Endothelial cell of umbilical vein (primary cell): ENCODE measurements at regions not wholly inside any gene's neighbourhood (a gene's known extent, or its start where the extent isn't known, plus 50 kb on each side); places are given as distances from the start of the nearest gene placed in this dataset.

ENCODE experiments used
- BruUV-seq: library from RNA; stranded (reverse); fragments of 400-500 nt; replicated peaks from 2 replicates; lab custom pipeline; 2021; lab: Mats Ljungman, UMichigan
- CTCF ChIA-PET: fragments of 300-600, 350-600 bp; sonication (Branson Sonifier 250); formaldehyde crosslinking; loops from one replicate; lab custom pipeline; 2021; ENCODE audit warnings: antibody characterized with exemption, inconsistent platforms; lab: Charles Lee
- POLR2A ChIA-PET: fragments of 300-600, 350-600 bp; sonication (Branson Sonifier 250); formaldehyde crosslinking; loops from one replicate; lab custom pipeline; 2021; ENCODE audit warnings: antibody characterized with exemption, inconsistent platforms; lab: Charles Lee
- DNase-seq: peaks from one replicate; pipeline ENCODE4 v3.0.0-alpha.2; 2011; ENCODE audit warnings: low read depth, low spot score
- FAIRE-seq: peaks from 2 replicates; lab custom pipeline; 2011; peaks lifted over from hg19 to GRCh38; lab: Jason Lieb, UNC
- H2AFZ ChIP-seq: 2 replicates; pipeline ENCODE4 v1.6.0; 2012; ENCODE audit warnings: low read depth, low read length, control low read depth, inconsistent platforms
- H3K27ac ChIP-seq: 2 replicates; pipeline ENCODE4 v1.5.1; 2011; ENCODE audit warnings: low read depth, mild to moderate bottlenecking, control low read depth, low read length, moderate library complexity; ENCODE audit not compliant: insufficient read depth
- H3K27me3 ChIP-seq, 2 experiments: 2 replicates each; pipeline versions ENCODE4 v1.6.0 to v1.6.1; 2011; ENCODE audit warnings: low read length in 2 of 2, mixed read lengths in 1 of 2; ENCODE audit not compliant: control insufficient read depth in 2 of 2, insufficient read depth in 2 of 2
- H3K36me3 ChIP-seq, 2 experiments: 2 replicates in 1 of 2; 3 replicates in 1 of 2; pipeline ENCODE4 v1.5.1; 2011; ENCODE audit warnings: low read length in 2 of 2, mild to moderate bottlenecking in 1 of 2, moderate library complexity in 1 of 2; ENCODE audit not compliant: control insufficient read depth in 2 of 2, insufficient read depth in 2 of 2; ENCODE audit errors: extremely low read depth in 1 of 2
- H3K4me1 ChIP-seq: 3 replicates; pipeline ENCODE4 v1.5.1; 2011; ENCODE audit warnings: mild to moderate bottlenecking, low read length; ENCODE audit not compliant: control insufficient read depth, insufficient read depth; ENCODE audit errors: extremely low read depth
- H3K4me2 ChIP-seq: 2 replicates; pipeline ENCODE4 v1.6.1; 2011; ENCODE audit warnings: low read length, control low read depth, mixed read lengths; ENCODE audit not compliant: insufficient read depth
- H3K4me3 ChIP-seq, 3 experiments: fragments of 200-600 bp in 1 of 3; sonication (generic), shearing (Covaris generic) in 1 of 3; replicated peaks in 1 of 3; 2 replicates each; pipeline ENCODE4 v1.5.1; 2011 to 2016; ENCODE audit warnings: control low read depth in 3 of 3, low read length in 3 of 3, mild to moderate bottlenecking in 2 of 3, inconsistent platforms in 1 of 3, low read depth in 1 of 3, moderate library complexity in 1 of 3; ENCODE audit not compliant: insufficient read depth in 1 of 3
- H3K79me2 ChIP-seq: 2 replicates; pipeline ENCODE4 v1.6.0; 2012; ENCODE audit warnings: low read length, inconsistent platforms; ENCODE audit not compliant: control insufficient read depth, insufficient read depth
- H3K9ac ChIP-seq: replicated peaks from 2 replicates; pipeline ENCODE3; 2011; ENCODE audit warnings: low read length, control low read depth; ENCODE audit not compliant: insufficient read depth; ENCODE audit errors: extremely low read depth
- H3K9me1 ChIP-seq: replicated peaks from 3 replicates; pipeline ENCODE4 v1.6.0; 2011; ENCODE audit warnings: mild to moderate bottlenecking, low read length; ENCODE audit not compliant: control insufficient read depth, insufficient read depth; ENCODE audit errors: extremely low read depth
- H3K9me3 ChIP-seq: replicated peaks from 2 replicates; pipeline ENCODE4 v1.5.1; 2012; ENCODE audit warnings: low read length, inconsistent platforms; ENCODE audit not compliant: control insufficient read depth, insufficient read depth
- H4K20me1 ChIP-seq: replicated peaks from 2 replicates; pipeline ENCODE3; 2011; ENCODE audit warnings: mild to moderate bottlenecking, low read length; ENCODE audit not compliant: control insufficient read depth, insufficient read depth; ENCODE audit errors: extremely low read depth
- CTCF ChIP-seq, 2 donors: IDR thresholded peaks; 1 replicate in 1 of 2; 2 replicates in 1 of 2; pipeline ENCODE4 v1.5.1; 2011; ENCODE audit warnings: low read length in 2 of 2, mild to moderate bottlenecking in 2 of 2, moderate library complexity in 2 of 2, control low read depth in 1 of 2, inconsistent platforms in 1 of 2, low read depth in 1 of 2; ENCODE audit not compliant: insufficient read depth in 1 of 2; ENCODE audit errors: extremely low read depth in 1 of 2
- EZH2 ChIP-seq: IDR thresholded peaks from 2 replicates; pipeline ENCODE4 v1.6.1; 2012; ENCODE audit warnings: borderline replicate concordance, low read depth, mild to moderate bottlenecking, moderate library complexity, low read length, inconsistent platforms; ENCODE audit not compliant: severe bottlenecking
- FOS ChIP-seq: IDR thresholded peaks from 2 replicates; pipeline ENCODE4 v1.6.1; 2011; ENCODE audit warnings: mild to moderate bottlenecking, low read length, moderate library complexity, borderline replicate concordance; ENCODE audit not compliant: insufficient read depth
- GATA2 ChIP-seq: IDR thresholded peaks from 2 replicates; pipeline ENCODE4 v1.7.0; 2011; ENCODE audit warnings: low read depth, mild to moderate bottlenecking, moderate library complexity, mixed read lengths, low read length; ENCODE audit not compliant: insufficient read length, insufficient read depth
- JUN ChIP-seq: IDR thresholded peaks from 2 replicates; pipeline ENCODE4 v1.6.1; 2011; ENCODE audit warnings: borderline replicate concordance, low read depth; ENCODE audit not compliant: insufficient read length, insufficient read depth
- MYC ChIP-seq: IDR thresholded peaks from one replicate; pipeline ENCODE4 v1.6.1; 2011; ENCODE audit warnings: mild to moderate bottlenecking, low read depth, low read length
- POLR2A ChIP-seq: IDR thresholded peaks from 2 replicates; pipeline ENCODE4 v1.6.1; 2012; ENCODE audit warnings: low read depth, mild to moderate bottlenecking, control low read depth, low read length
- POLR2AphosphoS5 ChIP-seq: IDR thresholded peaks from 2 replicates; pipeline ENCODE4 v1.6.1; 2012; ENCODE audit warnings: low read depth, mild to moderate bottlenecking, control low read depth, low read length, moderate library complexity; ENCODE audit not compliant: insufficient read depth
- dilution Hi-C: fragments of 300-500 bp; cut with MboI; formaldehyde crosslinking; loops from one replicate; pipeline ENCODE4 v1.15.0; 2019; ENCODE audit warnings: low sequenced_read_pairs; ENCODE audit not compliant: extremely low pct_ligation_motif_present
- intact Hi-C: fragments of 100-400 bp; cut with micrococcal nuclease; formaldehyde crosslinking; loops from one replicate; pipeline ENCODE4 v1.10.0; 2022
- TF ChIP-seq, protein P1 (sequence below): IDR thresholded peaks from 2 replicates; pipeline ENCODE4 v1.6.1; 2011; ENCODE audit not compliant: insufficient read depth, insufficient read length

DNA sequence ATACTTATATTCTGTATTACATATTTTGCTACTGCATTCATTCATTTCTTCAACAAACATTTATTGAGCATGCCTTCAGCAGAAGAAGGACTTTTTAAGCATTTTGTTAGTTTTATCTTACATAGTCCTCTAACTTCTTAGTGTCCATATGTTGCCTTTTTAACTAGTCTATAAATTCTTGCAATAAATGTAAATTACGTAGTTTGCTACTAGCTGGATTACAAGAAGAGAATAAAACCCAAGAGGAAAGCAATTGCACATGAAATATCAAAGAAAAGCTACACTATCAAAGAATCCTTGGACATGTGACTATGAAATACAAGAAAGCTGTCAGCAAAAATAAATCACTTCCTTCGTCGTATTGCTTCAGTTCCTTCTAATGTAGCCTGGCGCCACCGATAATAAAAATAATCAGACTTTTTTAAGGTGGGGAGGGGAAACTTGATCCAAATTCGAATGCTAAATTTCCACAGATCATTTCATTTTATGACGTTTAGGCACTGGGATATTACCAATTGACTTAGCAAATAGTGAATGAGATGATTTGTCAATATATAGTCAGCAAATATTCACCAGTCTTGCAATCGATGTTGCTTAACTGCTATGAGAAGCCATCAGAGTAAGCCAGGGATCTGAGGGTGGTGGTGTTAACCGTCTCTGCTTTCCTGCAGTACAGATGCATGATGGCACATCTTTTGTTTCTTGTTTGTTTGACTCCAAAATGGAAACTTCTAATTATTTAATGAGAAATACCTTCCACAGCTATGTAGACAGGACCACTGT, 258.7 kb upstream of the EXOC2 start:
- ChIA-PET POLR2A (no interaction called here), CTCF (no interaction called here)
- no peaks in the 10 kb centered on the region for H3K9me1 ChIP-seq
- no peaks in the 10 kb centered on the region for H3K4me1 ChIP-seq
- DNase-seq: no peak
- no peak overlapping the region for H3K9ac ChIP-seq
- H3K27ac ChIP-seq: no peak overlapping the region
- dilution Hi-C loops: no loop called here
- no peaks in the 10 kb centered on the region for H4K20me1 ChIP-seq
- no peak for FAIRE-seq
- H3K36me3 ChIP-seq: no peaks in the 10 kb centered on the region
- no peaks in the 10 kb centered on the region for H3K9me3 ChIP-seq
- H2AFZ ChIP-seq: no peak overlapping the region
- H3K4me2 ChIP-seq: no peak overlapping the region
- TF ChIP-seq JUN: no peak
- TF ChIP-seq MYC: no peak
- TF ChIP-seq CTCF (IDR thresholded peaks at IDR 0.05; ENCODE audit: extremely low read depth in 1 of 2, insufficient read depth in 1 of 2, low read depth in 1 of 2, low read length in 2 of 2): no peak
- TF ChIP-seq GATA2: no peak
- no peak for TF ChIP-seq POLR2AphosphoS5
- TF ChIP-seq, protein P1, sequence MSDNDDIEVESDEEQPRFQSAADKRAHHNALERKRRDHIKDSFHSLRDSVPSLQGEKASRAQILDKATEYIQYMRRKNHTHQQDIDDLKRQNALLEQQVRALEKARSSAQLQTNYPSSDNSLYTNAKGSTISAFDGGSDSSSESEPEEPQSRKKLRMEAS: no peak
- no peak for TF ChIP-seq EZH2
- TF ChIP-seq FOS: no peak
- no peak for TF ChIP-seq POLR2A
- no TSS peak for BruUV-seq
- no peaks in the 10 kb centered on the region for H3K79me2 ChIP-seq
- H3K4me3 ChIP-seq: no peak overlapping the region
- intact Hi-C loops: no loop called here
- no peaks in the 10 kb centered on the region for H3K27me3 ChIP-seq
